ENCODE measurements at regions not wholly inside any gene's neighbourhood (a gene's known extent, or its start where the extent isn't known, plus 50 kb on each side); places are given as distances from the start of the nearest gene placed in this dataset.

GRCh38 chr6:40892223-40892622 is 146.8 kb downstream of the UNC5CL start:
- peaks cover 8% of the 10 kb centered on the region for H3K4me1 ChIP-seq (ENCODE audit: control insufficient read depth, extremely low read depth, insufficient read depth, low read length)
- CTCF ChIA-PET: interaction anchor here (0.6 kb wide), 1 partner anchor 136 kb away, joined by 4 read pairs; no protein-coding TSS in a partner anchor

More at GRCh38 chr6:40892223-40892622, 146.8 kb downstream of the UNC5CL start:
- no peaks in the 10 kb centered on the region for H3K36me3 ChIP-seq (ENCODE audit: control insufficient read depth in 2 of 2, extremely low read depth in 1 of 2, insufficient read depth in 2 of 2, low read length in 2 of 2)
- no TSS peak for BruUV-seq (replicated peaks)
- no peak overlapping the region for H2AFZ ChIP-seq (ENCODE audit: low read depth, low read length)
- DNase-seq (ENCODE audit: low read depth, low spot score) (no peak), FAIRE-seq (no peak)
- H3K27ac ChIP-seq (ENCODE audit: insufficient read depth, low read depth, low read length): no peak overlapping the region
- POLR2A ChIA-PET: no interaction called here
- TF ChIP-seq CTCF (IDR thresholded peaks at IDR 0.05; ENCODE audit: extremely low read depth in 1 of 2, insufficient read depth in 1 of 2, low read depth in 1 of 2, low read length in 2 of 2) (no peak), POLR2AphosphoS5 (IDR thresholded peaks at IDR 0.05; ENCODE audit: insufficient read depth, low read depth, low read length) (no peak), FOS (IDR thresholded peaks at IDR 0.05; ENCODE audit: borderline replicate concordance, insufficient read depth, low read length) (no peak), MAX (IDR thresholded peaks at IDR 0.05; ENCODE audit: insufficient read depth, insufficient read length) (no peak), MYC (IDR thresholded peaks at IDR 0.05; ENCODE audit: low read depth, low read length) (no peak), POLR2A (IDR thresholded peaks at IDR 0.05; ENCODE audit: low read depth, low read length) (no peak), JUN (IDR thresholded peaks at IDR 0.05; ENCODE audit: borderline replicate concordance, insufficient read depth, insufficient read length, low read depth) (no peak), GATA2 (IDR thresholded peaks at IDR 0.05; ENCODE audit: insufficient read depth, insufficient read length, low read depth, low read length) (no peak), EZH2 (IDR thresholded peaks at IDR 0.05; ENCODE audit: borderline replicate concordance, low read depth, low read length, severe bottlenecking) (no peak)
- H3K9ac ChIP-seq (replicated peaks; ENCODE audit: extremely low read depth, insufficient read depth, low read length): no peak overlapping the region
- no peak overlapping the region for H3K4me3 ChIP-seq (replicated peaks in 1 of 3; ENCODE audit: insufficient read depth in 1 of 3, low read depth in 1 of 3, low read length in 3 of 3)
- no peaks in the 10 kb centered on the region for H3K79me2 ChIP-seq (ENCODE audit: control insufficient read depth, insufficient read depth, low read length)
- intact Hi-C loops (cut with micrococcal nuclease) (no loop called here), dilution Hi-C loops (cut with MboI; ENCODE audit: extremely low pct_ligation_motif_present, low sequenced_read_pairs) (no loop called here)
- no peak overlapping the region for H3K4me2 ChIP-seq (ENCODE audit: insufficient read depth, low read length)
- no peaks in the 10 kb centered on the region for H4K20me1 ChIP-seq (replicated peaks; ENCODE audit: control insufficient read depth, extremely low read depth, insufficient read depth, low read length)
- no peaks in the 10 kb centered on the region for H3K9me1 ChIP-seq (replicated peaks; ENCODE audit: control insufficient read depth, extremely low read depth, insufficient read depth, low read length)
- peaks cover 0 to 6% of the 10 kb centered on the region in 2 experiments for H3K27me3 ChIP-seq (ENCODE audit: control insufficient read depth in 2 of 2, insufficient read depth in 2 of 2, low read length in 2 of 2)
- H3K9me3 ChIP-seq (replicated peaks; ENCODE audit: control insufficient read depth, insufficient read depth, low read length): no peaks in the 10 kb centered on the region
